GM18511 (cell line): ENCODE measurements at regions not wholly inside any gene's neighbourhood (a gene's known extent, or its start where the extent isn't known, plus 50 kb on each side); places are given as distances from the start of the nearest gene placed in this dataset.

ENCODE experiments used
- ATAC-seq: cut with Tn5 transposase; IDR thresholded peaks from one replicate; pipeline ENCODE4 v1.9.1; 2021; ENCODE audit warnings: mild to moderate bottlenecking, moderate library complexity; ENCODE audit not compliant: unreplicated experiment

GRCh38 chr2:65864619-65865018, 432.2 kb upstream of the SPRED2 start:
- ATAC-seq, result no peak

GRCh38 chr2:65863713-65864112, 431.3 kb upstream of the SPRED2 start:
- ATAC-seq, result no peak

- no peak for ATAC-seq
These were observed 424.5 kb upstream of the SPRED2 start for GRCh38 chr2:65856928-65857327.

- ATAC-seq, result no peak
These were observed 424.0 kb upstream of the SPRED2 start for GRCh38 chr2:65856423-65856822.

- no peak for ATAC-seq
These were observed 418.3 kb upstream of the SPRED2 start for GRCh38 chr2:65850695-65851094.

- ATAC-seq, result no peak
These were observed 414.7 kb upstream of the SPRED2 start for GRCh38 chr2:65846989-65847678.

GRCh38 chr2:65845442-65846182, 413.2 kb upstream of the SPRED2 start:
- no peak for ATAC-seq

GRCh38 chr2:65842104-65842503, 409.7 kb upstream of the SPRED2 start:
- ATAC-seq, result no peak

GRCh38 chr2:65835975-65836549, 403.7 kb upstream of the SPRED2 start:
- no peak for ATAC-seq

- ATAC-seq, result no peak
These were observed 402.5 kb upstream of the SPRED2 start for GRCh38 chr2:65834771-65835475.

- no peak for ATAC-seq
These were observed 401.7 kb upstream of the SPRED2 start for GRCh38 chr2:65834062-65834461.

GRCh38 chr2:65831509-65831908, 399.1 kb upstream of the SPRED2 start:
- no peak for ATAC-seq

- no peak for ATAC-seq
These were observed 394.2 kb upstream of the SPRED2 start for GRCh38 chr2:65826567-65826966.

GRCh38 chr2:65823511-65823910, 391.1 kb upstream of the SPRED2 start:
- ATAC-seq, result no peak

GRCh38 chr2:65820454-65820853, 388.1 kb upstream of the SPRED2 start:
- no peak for ATAC-seq

- no peak for ATAC-seq
These were observed 387.6 kb upstream of the SPRED2 start for GRCh38 chr2:65819963-65820362.

GRCh38 chr2:65818873-65819451, 386.6 kb upstream of the SPRED2 start:
- no peak for ATAC-seq

GRCh38 chr2:65813631-65814173, 381.3 kb upstream of the SPRED2 start:
- ATAC-seq, result no peak

- no peak for ATAC-seq
These were observed 380.5 kb upstream of the SPRED2 start for GRCh38 chr2:65812887-65813286.

- no peak for ATAC-seq
These were observed 375.5 kb upstream of the SPRED2 start for GRCh38 chr2:65807942-65808341.

GRCh38 chr2:65804777-65805176, 372.4 kb upstream of the SPRED2 start:
- no peak for ATAC-seq
